GM06990 (cell line): ENCODE measurements at regions not wholly inside any gene's neighbourhood (a gene's known extent, or its start where the extent isn't known, plus 50 kb on each side); places are given as distances from the start of the nearest gene placed in this dataset.

Experiments
- DNase-seq: peaks from one replicate; pipeline ENCODE4 v3.0.0-alpha.2; 2011; ENCODE audit not compliant: insufficient read length; ENCODE audit errors: extremely low read depth
- H3K27me3 ChIP-seq: replicated peaks from 2 replicates; pipeline ENCODE4 v1.6.0; 2011; ENCODE audit warnings: low read length; ENCODE audit not compliant: control insufficient read depth, insufficient read depth
- H3K36me3 ChIP-seq: 2 replicates; pipeline ENCODE4 v1.5.1; 2011; ENCODE audit warnings: low read length; ENCODE audit not compliant: control insufficient read depth, insufficient read depth
- H3K4me3 ChIP-seq: replicated peaks from 2 replicates; pipeline ENCODE4 v1.5.1; 2011; ENCODE audit warnings: low read depth, mild to moderate bottlenecking, control low read depth, low read length
- TF ChIP-seq, protein P1 (sequence below): IDR thresholded peaks from 2 replicates; pipeline ENCODE4 v1.5.1; 2011; ENCODE audit warnings: low read length, control low read depth, mild to moderate bottlenecking, inconsistent platforms; ENCODE audit not compliant: insufficient read depth, poor library complexity, severe bottlenecking

DNA sequence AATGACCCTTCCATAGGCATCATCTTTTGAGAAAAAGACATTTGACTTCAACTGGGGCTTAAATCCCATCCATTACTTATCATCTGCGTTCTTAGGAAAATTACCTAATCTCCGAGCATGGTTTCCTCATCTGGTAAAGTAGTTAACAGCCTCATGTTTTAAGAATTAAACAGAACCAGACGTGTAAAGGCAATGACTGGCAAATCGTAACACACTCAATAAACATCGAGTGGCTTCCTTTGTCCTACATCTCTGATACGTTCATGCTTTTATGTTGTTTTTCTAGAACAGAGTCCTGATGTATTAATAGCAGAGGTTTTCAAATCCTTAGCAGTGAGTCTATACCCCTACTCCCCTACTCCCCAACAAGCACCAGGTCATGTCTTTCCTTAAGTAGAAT is 189.7 kb upstream of the RGS6 start:
- DNase-seq = no peak
- H3K36me3 ChIP-seq = peaks cover 3% of the 10 kb centered on the region; the same call in 1 of the 2 replicates
- no peak overlapping the region for H3K4me3 ChIP-seq
- TF ChIP-seq, protein P1, sequence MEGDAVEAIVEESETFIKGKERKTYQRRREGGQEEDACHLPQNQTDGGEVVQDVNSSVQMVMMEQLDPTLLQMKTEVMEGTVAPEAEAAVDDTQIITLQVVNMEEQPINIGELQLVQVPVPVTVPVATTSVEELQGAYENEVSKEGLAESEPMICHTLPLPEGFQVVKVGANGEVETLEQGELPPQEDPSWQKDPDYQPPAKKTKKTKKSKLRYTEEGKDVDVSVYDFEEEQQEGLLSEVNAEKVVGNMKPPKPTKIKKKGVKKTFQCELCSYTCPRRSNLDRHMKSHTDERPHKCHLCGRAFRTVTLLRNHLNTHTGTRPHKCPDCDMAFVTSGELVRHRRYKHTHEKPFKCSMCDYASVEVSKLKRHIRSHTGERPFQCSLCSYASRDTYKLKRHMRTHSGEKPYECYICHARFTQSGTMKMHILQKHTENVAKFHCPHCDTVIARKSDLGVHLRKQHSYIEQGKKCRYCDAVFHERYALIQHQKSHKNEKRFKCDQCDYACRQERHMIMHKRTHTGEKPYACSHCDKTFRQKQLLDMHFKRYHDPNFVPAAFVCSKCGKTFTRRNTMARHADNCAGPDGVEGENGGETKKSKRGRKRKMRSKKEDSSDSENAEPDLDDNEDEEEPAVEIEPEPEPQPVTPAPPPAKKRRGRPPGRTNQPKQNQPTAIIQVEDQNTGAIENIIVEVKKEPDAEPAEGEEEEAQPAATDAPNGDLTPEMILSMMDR = no peak
- H3K27me3 ChIP-seq = no peaks in the 10 kb centered on the region

DNA sequence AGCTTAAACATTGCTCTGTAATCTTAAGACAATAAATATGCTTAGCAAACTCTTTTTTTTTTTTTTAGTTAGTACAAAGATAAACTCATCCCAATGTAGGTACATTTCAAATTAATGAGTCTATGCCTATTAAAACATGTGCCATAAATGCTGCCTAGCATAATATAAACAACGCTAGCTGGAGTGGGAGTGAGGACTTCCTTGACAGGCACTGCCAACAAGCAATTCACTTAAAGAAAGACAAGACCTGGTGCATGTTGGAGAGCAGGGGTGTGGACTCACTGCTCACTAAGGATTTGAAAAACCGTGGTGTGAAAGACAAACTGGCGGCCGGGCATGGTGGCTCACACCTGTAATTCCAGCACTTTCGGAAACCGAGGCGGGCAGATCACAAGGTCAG is 187.2 kb upstream of the RGS6 start:
- TF ChIP-seq, protein P1 = no peak
- no peak for DNase-seq
- H3K36me3 ChIP-seq = no peaks in the 10 kb centered on the region

DNA sequence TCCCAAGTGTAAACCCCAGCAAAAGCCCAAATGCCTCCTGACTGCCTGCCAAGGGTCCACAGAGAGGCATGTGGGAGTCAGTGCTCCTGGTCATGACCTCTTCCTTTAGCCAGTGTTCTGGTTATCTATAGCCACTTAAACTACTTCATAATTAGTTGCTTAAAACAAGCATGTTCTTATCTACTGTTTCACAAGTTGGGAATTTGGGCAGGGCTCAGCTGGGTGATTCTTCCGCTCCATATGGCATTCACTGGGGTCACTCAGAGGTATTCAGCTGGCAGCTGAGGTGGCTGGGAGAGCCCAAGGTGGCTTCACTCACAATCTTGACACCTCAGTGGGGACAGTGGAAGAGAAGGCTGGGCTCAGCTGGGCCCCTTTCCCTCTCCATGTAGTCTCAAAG is 184.0 kb upstream of the RGS6 start:
- Histone ChIP-seq H3K4me3 (no peak overlapping the region), H3K27me3 (no peaks in the 10 kb centered on the region), H3K36me3 (no peaks in the 10 kb centered on the region)
- TF ChIP-seq, protein P1 = no peak
- DNase-seq = no peak

More for the DNA sequence above, 187.2 kb upstream of the RGS6 start:
- H3K27me3 ChIP-seq = no peaks in the 10 kb centered on the region
- H3K4me3 ChIP-seq = no peak overlapping the region

DNA sequence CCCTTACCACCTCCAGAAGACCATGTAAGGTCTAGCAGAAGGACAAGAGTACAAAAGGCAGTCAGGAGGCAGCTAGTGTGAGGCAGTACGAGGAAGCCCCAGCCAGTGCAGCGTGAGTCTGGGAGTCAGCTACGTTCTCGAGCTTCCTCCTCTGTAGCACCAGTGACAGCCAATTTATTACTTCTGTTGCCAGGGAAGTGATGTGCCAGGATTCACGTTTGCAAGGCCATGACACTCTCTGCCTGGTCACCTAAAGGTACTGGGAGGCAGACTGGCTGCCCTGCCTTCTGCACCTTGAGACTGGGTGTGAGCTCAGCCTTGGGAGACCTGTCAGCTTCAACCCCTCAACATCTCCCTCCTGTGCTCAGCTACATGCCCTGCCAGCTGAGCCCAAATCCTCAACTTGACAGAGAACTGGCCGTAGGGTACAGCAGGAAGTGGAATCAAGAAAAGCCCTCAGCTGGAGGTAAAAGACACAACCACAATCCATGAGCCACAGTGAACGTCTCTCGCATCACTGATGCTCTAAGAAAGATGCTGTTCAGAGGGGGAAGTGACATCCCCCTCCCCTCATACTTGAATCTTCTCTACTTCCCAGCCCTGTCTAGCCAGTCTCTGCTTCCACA is 182.5 kb upstream of the RGS6 start:
- H3K4me3 ChIP-seq = no peak overlapping the region
- TF ChIP-seq, protein P1 = no peak
- H3K36me3 ChIP-seq = no peaks in the 10 kb centered on the region
- DNase-seq = no peak
- H3K27me3 ChIP-seq = no peaks in the 10 kb centered on the region

DNA sequence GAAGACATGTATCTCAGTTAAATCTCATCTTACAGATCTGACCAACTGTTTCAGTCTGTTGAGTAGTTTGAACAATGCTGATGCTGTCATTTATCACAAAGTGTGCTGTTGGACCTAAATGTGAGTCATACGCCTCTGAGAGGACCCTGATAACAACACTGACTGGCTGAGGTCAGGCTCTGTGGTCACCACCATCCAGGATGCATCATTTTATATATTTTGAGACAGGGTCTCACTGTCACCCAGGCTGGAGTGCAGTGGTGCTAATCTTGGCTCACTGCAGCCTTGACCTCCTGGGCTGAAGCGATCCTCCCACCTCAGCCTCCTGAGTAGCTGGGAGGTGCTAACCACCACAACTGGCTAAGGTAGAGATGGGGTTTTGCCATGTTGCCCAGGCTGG is 181.0 kb upstream of the RGS6 start:
- no peaks in the 10 kb centered on the region for H3K27me3 ChIP-seq
- no peak for DNase-seq
- TF ChIP-seq, protein P1 = no peak
- no peak overlapping the region for H3K4me3 ChIP-seq
- H3K36me3 ChIP-seq = no peaks in the 10 kb centered on the region
